H9 (cell line): ENCODE measurements at regions not wholly inside any gene's neighbourhood (a gene's known extent, or its start where the extent isn't known, plus 50 kb on each side); places are given as distances from the start of the nearest gene placed in this dataset.
A peak's percentile ranks its signal among the peaks of the same experiment; 100 is the strongest.

Experiments
- DNase-seq: peaks from one replicate; pipeline ENCODE4 v3.0.0-alpha.2; 2017
- H2AFZ ChIP-seq: one replicate; pipeline ENCODE4 v1.6.1; 2013; ENCODE audit warnings: mild to moderate bottlenecking, low read length, control low read depth, moderate library complexity
- H2AK5ac ChIP-seq: 2 replicates; pipeline ENCODE4 v1.6.1; 2013; ENCODE audit warnings: low read length, control low read depth, mixed read lengths; ENCODE audit not compliant: insufficient read length
- H2BK120ac ChIP-seq: one replicate; pipeline ENCODE4 v1.6.1; 2013; ENCODE audit warnings: low read depth, mild to moderate bottlenecking, low read length, control low read depth, inconsistent platforms; ENCODE audit not compliant: poor library complexity, severe bottlenecking
- H2BK12ac ChIP-seq: 2 replicates; pipeline ENCODE4 v1.6.1; 2013; ENCODE audit warnings: low read length, control low read depth, mixed read lengths, low read depth; ENCODE audit not compliant: insufficient read length
- H2BK15ac ChIP-seq: 2 replicates; pipeline ENCODE4 v1.6.1; 2013; ENCODE audit warnings: low read depth, low read length, control low read depth
- H2BK20ac ChIP-seq: one replicate; pipeline ENCODE4 v1.6.1; 2013; ENCODE audit warnings: low read depth, mild to moderate bottlenecking, low read length, control low read depth, inconsistent platforms; ENCODE audit not compliant: poor library complexity, severe bottlenecking
- H2BK5ac ChIP-seq: 2 replicates; pipeline ENCODE4 v1.6.1; 2013; ENCODE audit warnings: low read length, control low read depth, mixed read lengths; ENCODE audit not compliant: insufficient read length
- H3K14ac ChIP-seq: 2 replicates; pipeline ENCODE4 v1.6.1; 2013; ENCODE audit warnings: low read length, control low read depth; ENCODE audit not compliant: insufficient read depth
- H3K18ac ChIP-seq: 2 replicates; pipeline ENCODE4 v1.6.1; 2013; ENCODE audit warnings: low read depth, mild to moderate bottlenecking, mixed read lengths, low read length, control low read depth; ENCODE audit not compliant: insufficient read length
- H3K23ac ChIP-seq: 2 replicates; pipeline ENCODE4 v1.6.1; 2013; ENCODE audit warnings: low read length, control low read depth, mixed read lengths, low read depth; ENCODE audit not compliant: insufficient read length
- H3K23me2 ChIP-seq: 2 replicates; pipeline ENCODE4 v1.6.1; 2013; ENCODE audit warnings: low read depth, mild to moderate bottlenecking, mixed read lengths, low read length, control low read depth; ENCODE audit not compliant: insufficient read length, poor library complexity, severe bottlenecking
- H3K27ac ChIP-seq: 2 replicates; pipeline ENCODE4 v1.5.1; 2013; ENCODE audit warnings: low read length, control low read depth, mixed read lengths, low read depth; ENCODE audit not compliant: insufficient read length
- H3K27me3 ChIP-seq: 2 replicates; pipeline ENCODE4 v1.6.1; 2013; ENCODE audit warnings: low read length, control low read depth, inconsistent platforms; ENCODE audit not compliant: insufficient read depth
- H3K4ac ChIP-seq: 2 replicates; pipeline ENCODE4 v1.6.1; 2013; ENCODE audit warnings: low read depth, mild to moderate bottlenecking, control low read depth, inconsistent platforms, low read length, moderate library complexity
- H3K4me1 ChIP-seq: 2 replicates; pipeline ENCODE4 v1.6.1; 2013; ENCODE audit warnings: low read length, control low read depth, inconsistent platforms; ENCODE audit not compliant: insufficient read depth
- H3K4me2 ChIP-seq: 2 replicates; pipeline ENCODE4 v1.6.1; 2013; ENCODE audit warnings: low read length, control low read depth, mixed read lengths; ENCODE audit not compliant: insufficient read length, insufficient read depth
- H3K56ac ChIP-seq: 2 replicates; pipeline ENCODE4 v1.6.1; 2013; ENCODE audit warnings: low read depth, mild to moderate bottlenecking, mixed read lengths, low read length, control low read depth; ENCODE audit not compliant: insufficient read length
- H3K79me1 ChIP-seq: 2 replicates; pipeline ENCODE4 v1.6.1; 2013; ENCODE audit warnings: low read depth, mild to moderate bottlenecking, moderate library complexity, low read length, control low read depth, inconsistent platforms; ENCODE audit not compliant: insufficient read depth, poor library complexity, severe bottlenecking
- H3K79me2 ChIP-seq: 2 replicates; pipeline ENCODE4 v1.6.1; 2013; ENCODE audit warnings: low read length, control low read depth, inconsistent platforms; ENCODE audit not compliant: insufficient read depth
- H3K9ac ChIP-seq: 2 replicates; pipeline ENCODE4 v1.6.1; 2013; ENCODE audit warnings: low read length, control low read depth, mixed read lengths; ENCODE audit not compliant: insufficient read length; ENCODE audit errors: extremely low read depth
- H3K9me3 ChIP-seq: one replicate; pipeline ENCODE4 v1.6.1; 2013; ENCODE audit warnings: low read depth, low read length, inconsistent platforms; ENCODE audit not compliant: control insufficient read depth
- H3T11ph ChIP-seq: one replicate; pipeline ENCODE4 v1.6.1; 2013; ENCODE audit warnings: mild to moderate bottlenecking, low read length, control low read depth, inconsistent platforms
- H4K20me1 ChIP-seq: one replicate; pipeline ENCODE4 v1.6.1; 2013; ENCODE audit not compliant: control insufficient read depth, insufficient read length, insufficient read depth
- H4K5ac ChIP-seq: 2 replicates; pipeline ENCODE4 v1.6.1; 2013; ENCODE audit warnings: low read depth, mild to moderate bottlenecking, mixed read lengths, low read length, control low read depth; ENCODE audit not compliant: insufficient read length
- H4K8ac ChIP-seq: replicated peaks from 2 replicates; pipeline ENCODE4 v1.6.1; 2013; ENCODE audit warnings: low read length, control low read depth, mixed read lengths, low read depth; ENCODE audit not compliant: insufficient read length
- H4K91ac ChIP-seq: 2 replicates; pipeline ENCODE4 v1.6.1; 2013; ENCODE audit warnings: low read depth, mild to moderate bottlenecking, moderate library complexity, mixed read lengths, low read length, control low read depth; ENCODE audit not compliant: insufficient read length
- H3K27ac Mint-ChIP-seq, 3 experiments: 2 replicates in 2 of 3; 3 replicates in 1 of 3; pipeline ENCODE4 v1.8.0; 2020 to 2021; ENCODE audit warnings: mixed read lengths in 3 of 3, mild to moderate bottlenecking in 1 of 3, moderate library complexity in 1 of 3
- H3K27me3 Mint-ChIP-seq: 2 replicates; pipeline ENCODE4 v1.8.0; 2021; ENCODE audit warnings: low read depth, mild to moderate bottlenecking, moderate library complexity, mixed read lengths
- H3K36me3 Mint-ChIP-seq, 3 experiments: 2 replicates in 2 of 3; 3 replicates in 1 of 3; pipeline ENCODE4 v1.8.0; 2020 to 2021; ENCODE audit warnings: low read depth in 3 of 3, mixed read lengths in 3 of 3; ENCODE audit not compliant: insufficient read depth in 1 of 3
- H3K4me1 Mint-ChIP-seq, 2 experiments: 2 replicates each; pipeline ENCODE4 v1.8.0; 2020; ENCODE audit warnings: mixed read lengths in 2 of 2
- H3K4me3 Mint-ChIP-seq, 2 experiments: 2 replicates in 1 of 2; 3 replicates in 1 of 2; pipeline ENCODE4 v1.8.0; 2020 to 2021; ENCODE audit warnings: mild to moderate bottlenecking in 2 of 2, mixed read lengths in 2 of 2, moderate library complexity in 1 of 2
- H3K9me3 Mint-ChIP-seq, 2 experiments: 2 replicates in 1 of 2; 3 replicates in 1 of 2; pipeline ENCODE4 v1.8.0; 2020; ENCODE audit warnings: mild to moderate bottlenecking in 2 of 2, mixed read lengths in 2 of 2, moderate library complexity in 1 of 2
- CTCF ChIP-seq: fragments of 200-600 bp; sonication (generic); conservative IDR thresholded peaks from 3 replicates; pipeline ENCODE4 v1.8.0; 2021; ENCODE audit warnings: antibody characterized with exemption, mild to moderate bottlenecking
- WGBS: extraction: QIAGEN DNeasy Blood & Tissue Kit; methylation state at CpG from one replicate; pipeline ENCODE4 v1.1.7; 2013; ENCODE audit warnings: missing lambda C conversion rate, low lambda C conversion rate, mixed read lengths; ENCODE audit not compliant: insufficient read length; ENCODE audit errors: extremely low coverage; 5-methylcytosine and 5-hydroxymethylcytosine counted together

DNA sequence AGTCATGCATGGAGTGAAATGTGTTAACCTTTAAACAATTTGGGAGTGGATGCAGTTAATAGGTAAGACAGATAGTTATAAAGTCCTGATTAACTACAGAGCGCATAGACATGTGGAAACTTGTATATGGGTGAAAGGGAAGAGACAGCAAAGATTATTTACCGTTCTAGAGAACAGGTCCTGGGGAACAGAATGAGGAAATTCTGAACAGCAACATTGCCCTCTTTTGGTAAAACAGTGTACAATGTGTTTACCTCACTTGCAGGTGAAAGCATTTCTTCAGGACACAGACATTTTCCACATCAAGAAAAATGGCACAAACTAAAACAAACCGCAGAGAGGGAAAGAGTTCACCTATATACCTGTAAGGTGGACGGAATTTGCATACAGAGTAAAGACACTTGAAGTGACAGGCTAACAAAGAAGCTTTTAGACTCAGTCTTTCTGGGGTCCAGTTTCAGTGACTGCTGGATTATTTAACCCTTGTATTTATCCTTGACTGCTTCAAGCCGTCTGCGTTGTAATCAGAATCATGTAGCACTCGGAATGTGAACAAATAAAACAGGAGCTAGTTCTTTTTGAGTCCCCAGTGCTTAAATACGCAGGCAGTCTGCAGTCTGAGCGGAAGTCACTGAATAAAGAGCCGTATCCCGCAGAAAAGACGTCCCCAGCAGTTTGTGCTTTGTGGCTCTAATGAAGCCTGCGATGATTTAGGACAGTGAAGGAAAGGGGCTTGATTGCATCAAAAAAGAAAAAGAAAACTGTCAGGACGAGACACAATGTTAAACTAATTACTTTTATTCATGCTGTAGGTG, 364.8 kb upstream of the GALNT5 start:
- Histone ChIP-seq H3K18ac (no peak overlapping the region), H2BK120ac (no peak overlapping the region), H3K4me2 (peak overlapping the region; percentile 72), H4K5ac (no peak overlapping the region), H2BK5ac (no peak overlapping the region), H3K14ac (no peak overlapping the region), H2AFZ (peak overlapping the region; percentile 60), H3K23me2 (no peaks in the 10 kb centered on the region), H3K9me3 (no peaks in the 10 kb centered on the region), H3K4ac (no peak overlapping the region), H3K56ac (no peak overlapping the region), H4K8ac (no peak overlapping the region), H3K27me3 (no peaks in the 10 kb centered on the region), H4K20me1 (no peaks in the 10 kb centered on the region), H3K4me1 (peaks cover 4% of the 10 kb centered on the region; the same call in 1 of the 2 replicates), H3K9ac (no peak overlapping the region), H3K79me2 (no peaks in the 10 kb centered on the region), H3K23ac (no peak overlapping the region), H2BK12ac (no peak overlapping the region), H3K27ac (no peak overlapping the region), H3K79me1 (no peaks in the 10 kb centered on the region), H2BK15ac (no peak overlapping the region), H2AK5ac (no peak overlapping the region), H2BK20ac (no peak overlapping the region), H4K91ac (no peak overlapping the region), H3T11ph (no peak overlapping the region)
- peak; percentile 82 for TF ChIP-seq CTCF
- DNase-seq = no peak
- no CpG with 5 or more reads among the region's 14 CpGs for whole genome bisulfite sequencing
- Mint-ChIP-seq H3K27me3 (peaks cover 10% of the 10 kb centered on the region), H3K36me3 (no peaks in the 10 kb centered on the region), H3K4me3 (peak overlapping the region; percentile 55 to 66), H3K4me1 (peaks cover 25 to 31% of the 10 kb centered on the region in 2 experiments), H3K9me3 (no peaks in the 10 kb centered on the region; a peak in 1 of 5 replicates), H3K27ac (no peak overlapping the region; a peak in 1 of 7 replicates)
